Skin of body (tissue), 1 donor: ENCODE measurements at regions not wholly inside any gene's neighbourhood (a gene's known extent, or its start where the extent isn't known, plus 50 kb on each side); places are given as distances from the start of the nearest gene placed in this dataset.
A peak's percentile ranks its signal among the peaks of the same experiment; 100 is the strongest.
"Not testable (repeated sequence)": the region's sequence is repeated elsewhere in the genome, so short reads cannot be mapped to it uniquely, and the experiment has no call there.

Experiments used
- DNase-seq: peaks from one replicate; lab custom pipeline; 2025; lab: John Stamatoyannopoulos, UW

- DNase-seq: no peak
These were observed 907.5 kb downstream of the C6orf118 start for GRCh38 chr6:164401871-164402270.

GRCh38 chr6:164398647-164399046 is 910.8 kb downstream of the C6orf118 start:
- no peak for DNase-seq

DNA sequence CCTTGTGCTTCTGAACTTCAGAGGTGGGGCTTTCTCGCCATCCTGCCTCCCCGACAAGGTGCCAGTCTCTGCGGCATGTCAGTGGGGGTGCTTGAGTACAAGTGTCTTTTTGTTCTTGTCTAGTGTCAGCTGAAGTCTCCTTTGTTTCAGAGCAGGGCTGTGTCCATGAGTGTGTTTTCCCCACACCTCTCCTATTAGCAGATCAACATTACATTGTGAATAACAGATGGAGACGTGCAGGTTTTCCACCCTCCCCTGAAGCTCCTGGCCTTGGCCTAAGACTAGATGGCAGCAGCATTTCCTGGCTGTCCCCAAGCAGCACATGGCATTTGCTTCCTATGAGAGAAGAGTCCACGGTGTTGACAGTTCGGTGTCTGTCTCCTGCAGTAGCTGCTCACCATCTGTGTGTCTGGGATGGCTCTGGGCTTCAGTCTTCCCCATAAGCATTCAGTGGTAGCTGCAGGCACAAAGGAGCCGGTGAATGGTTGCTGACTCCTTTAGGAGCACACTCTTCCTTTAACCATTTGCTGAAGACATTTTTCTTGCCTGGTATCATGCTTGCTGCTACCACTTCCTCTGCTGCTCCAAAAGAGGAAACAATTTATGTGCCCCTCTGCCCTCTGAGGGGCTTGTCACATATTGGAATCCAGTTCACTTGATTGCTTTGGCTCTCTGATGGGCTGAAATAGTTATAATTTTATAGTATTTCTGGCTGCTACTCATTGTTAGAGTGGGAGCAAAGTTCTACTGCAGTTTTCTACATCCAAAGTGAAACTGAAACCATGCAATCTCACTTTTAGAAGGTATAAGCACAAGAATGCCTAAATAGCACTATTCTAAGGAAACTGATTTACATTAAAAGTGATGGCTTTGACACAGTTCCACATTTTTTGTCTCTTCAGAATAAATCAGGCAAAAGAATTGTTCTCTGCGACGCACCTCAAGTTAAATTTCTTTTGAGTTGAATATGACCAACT is 913.0 kb downstream of the C6orf118 start:
- peak; percentile 4 for DNase-seq

DNA sequence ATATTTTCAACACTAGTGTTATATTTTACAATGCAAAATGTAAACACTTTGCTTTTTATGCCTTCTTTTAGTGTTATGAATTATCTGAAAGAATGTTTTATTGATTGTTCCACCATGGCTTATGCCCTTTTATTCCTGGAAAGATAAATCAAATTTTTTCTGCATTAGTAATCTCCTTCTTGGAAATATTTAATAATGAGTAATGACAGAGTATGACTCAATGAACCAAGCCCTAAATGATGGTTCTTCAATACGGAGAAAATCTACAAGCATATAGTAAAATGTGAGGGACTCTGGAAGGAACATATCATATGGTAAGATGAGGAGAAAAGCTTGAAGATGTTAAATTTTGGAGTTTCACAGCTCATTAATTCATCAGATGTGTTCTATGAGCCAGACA is 929.6 kb downstream of the C6orf118 start:
- DNase-seq: no peak

GRCh38 chr6:164378330-164378729 is 931.1 kb downstream of the C6orf118 start:
- no peak for DNase-seq

DNA sequence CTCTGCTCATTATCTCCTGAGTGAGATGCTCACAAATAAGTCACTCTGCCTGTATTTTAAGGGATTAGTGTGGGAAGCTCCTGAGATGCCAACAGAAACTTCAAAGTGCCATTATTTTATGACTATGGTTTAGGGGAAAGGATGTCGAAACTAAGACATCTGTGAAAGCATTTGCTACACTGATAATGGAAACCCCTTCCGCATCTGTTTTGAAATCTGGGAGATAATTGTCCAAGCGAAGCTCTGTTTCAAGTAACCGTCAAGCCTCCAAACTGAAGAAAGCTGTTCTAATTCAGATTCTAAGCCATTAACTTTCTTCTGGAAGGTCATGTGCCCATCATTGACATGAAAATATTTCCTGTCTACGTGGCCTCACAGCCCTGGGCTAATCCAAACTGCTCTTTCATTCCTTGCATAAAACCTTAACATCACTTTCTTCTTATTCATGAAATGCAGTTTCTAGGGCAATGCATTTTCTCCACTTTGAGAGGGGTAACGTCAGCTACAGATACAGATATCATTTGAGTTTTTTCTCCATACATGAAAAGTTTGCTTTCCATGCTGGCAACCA is 932.0 kb downstream of the C6orf118 start:
- DNase-seq: no peak

GRCh38 chr6:164370773-164371172 is 938.6 kb downstream of the C6orf118 start:
- no peak for DNase-seq

DNA sequence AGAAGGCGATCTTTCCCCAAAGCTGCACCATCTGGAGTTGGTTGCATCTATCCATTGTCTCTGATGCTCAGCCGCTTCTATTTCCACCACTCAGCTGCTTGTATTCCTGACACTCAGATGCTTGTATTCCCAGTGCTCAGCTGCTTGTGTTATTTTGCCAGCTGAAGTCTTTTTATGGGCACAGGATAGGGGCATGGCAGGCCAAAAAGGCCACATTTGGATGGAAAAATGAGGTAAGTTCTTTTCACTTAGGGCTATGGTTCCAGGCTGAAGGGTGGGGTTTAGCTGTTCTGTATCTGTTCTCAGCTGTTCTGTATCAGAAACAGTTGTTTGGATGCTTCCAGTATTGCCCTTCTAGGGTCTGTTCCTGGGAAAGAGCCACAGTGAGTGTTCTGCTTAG is 944.9 kb downstream of the QKI start:
- DNase-seq: no peak

DNA sequence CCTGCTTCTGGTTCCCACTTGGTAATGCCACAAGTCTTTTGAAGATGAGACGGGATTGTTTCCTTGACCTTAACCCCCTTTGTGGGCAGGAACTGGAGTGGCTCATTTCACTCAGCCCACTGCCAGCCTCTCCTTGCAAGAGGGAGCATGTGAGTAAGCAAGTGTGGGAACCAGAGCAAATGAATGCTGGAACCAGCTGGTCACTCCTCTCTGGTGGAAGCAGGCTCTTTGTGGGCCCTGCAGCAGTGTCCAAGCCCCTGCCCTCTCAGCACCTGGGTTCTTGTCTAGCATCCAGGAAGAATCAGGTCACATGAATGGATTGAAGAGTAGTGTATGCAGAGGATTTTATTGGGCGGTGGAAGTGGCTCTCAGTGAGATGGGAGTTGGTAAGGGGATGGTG is 944.5 kb downstream of the QKI start:
- no peak for DNase-seq

- DNase-seq: no peak
These were observed 942.3 kb downstream of the QKI start for GRCh38 chr6:164356814-164357213.

GRCh38 chr6:164347455-164347854 is 932.9 kb downstream of the QKI start:
- no peak for DNase-seq

DNA sequence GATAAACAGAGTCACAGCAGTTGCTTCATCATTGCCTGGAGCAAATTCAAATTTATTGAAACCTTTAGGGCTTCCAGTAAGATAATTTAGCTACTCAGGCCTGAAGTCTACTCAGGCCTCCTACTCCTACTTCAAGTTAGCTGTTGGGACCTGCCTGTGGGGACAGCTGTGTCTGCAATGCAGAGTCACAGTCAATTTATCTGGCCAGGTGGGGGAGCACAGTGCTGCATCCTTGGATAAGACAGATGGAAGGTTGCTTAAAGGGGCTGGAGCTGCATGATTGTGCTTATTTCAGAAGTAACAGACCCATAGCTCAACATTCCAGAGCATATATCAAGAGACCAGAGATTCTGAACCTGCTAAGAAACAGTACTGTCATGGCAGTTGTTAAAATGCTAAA is 932.1 kb downstream of the QKI start:
- no peak for DNase-seq

DNA sequence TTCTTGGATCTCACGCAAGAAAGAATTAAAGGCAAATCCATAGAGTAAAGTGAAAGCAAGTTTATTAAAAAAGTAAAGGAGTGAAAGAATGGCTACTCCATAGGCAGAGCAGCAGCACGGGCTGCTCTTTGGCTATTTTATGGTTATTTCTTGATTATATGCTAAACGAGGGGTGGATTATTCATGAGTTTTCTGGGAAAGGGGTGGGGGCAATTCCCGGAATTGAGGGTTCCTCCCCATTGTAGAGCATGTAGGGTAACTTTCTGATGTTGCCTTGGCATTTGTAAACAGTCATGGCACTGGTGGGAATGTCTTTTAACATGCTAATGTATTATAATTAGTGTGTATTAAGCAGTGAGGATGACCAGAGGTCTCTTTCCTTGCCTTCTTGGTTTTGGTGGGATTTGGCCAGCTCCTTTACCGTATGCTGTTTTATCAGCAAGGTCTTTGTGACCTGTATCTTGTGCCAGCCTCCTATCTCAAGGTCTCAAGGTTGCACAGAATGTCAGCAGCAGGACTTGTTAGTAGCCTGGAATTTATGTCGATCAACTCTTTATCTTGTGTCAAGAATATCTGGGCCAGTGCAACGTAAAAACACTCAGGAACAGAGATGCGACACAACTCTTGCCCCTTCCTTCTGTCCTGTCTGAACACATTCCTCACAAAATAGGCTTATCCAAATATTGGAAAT is 931.4 kb downstream of the QKI start:
- DNase-seq: no peak

- no peak for DNase-seq
These were observed 930.8 kb downstream of the QKI start for GRCh38 chr6:164345327-164345726.

- DNase-seq: no peak
These were observed 930.3 kb downstream of the QKI start for GRCh38 chr6:164344801-164345291.

GRCh38 chr6:164339442-164339841 is 924.9 kb downstream of the QKI start:
- not testable (repeated sequence) for DNase-seq

DNA sequence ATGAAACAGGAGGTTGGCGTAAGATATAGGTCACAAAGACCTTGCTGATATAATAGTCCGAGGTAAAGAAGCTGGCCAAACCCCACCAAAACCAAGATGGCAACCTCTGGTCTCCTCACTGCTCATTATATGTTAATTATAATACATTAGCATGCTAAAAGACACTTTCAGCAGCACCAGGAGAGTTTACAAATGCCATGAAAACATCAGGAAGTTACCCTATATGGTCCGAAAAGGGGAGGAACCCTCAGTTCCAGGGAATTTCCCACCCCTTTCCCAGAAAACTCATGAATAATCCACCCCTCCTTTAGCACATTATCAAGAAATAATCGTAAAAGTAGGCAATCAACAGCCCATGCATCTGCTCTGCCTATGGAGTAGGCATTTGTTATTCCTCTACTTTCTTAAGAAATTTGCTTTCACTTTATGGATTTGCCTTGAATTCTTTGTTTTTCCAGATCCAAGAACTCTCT is 923.4 kb downstream of the QKI start:
- no peak for DNase-seq

- no peak for DNase-seq
These were observed 922.8 kb downstream of the QKI start for GRCh38 chr6:164337024-164337924.

GRCh38 chr6:164336455-164336854 is 921.9 kb downstream of the QKI start:
- no peak for DNase-seq

DNA sequence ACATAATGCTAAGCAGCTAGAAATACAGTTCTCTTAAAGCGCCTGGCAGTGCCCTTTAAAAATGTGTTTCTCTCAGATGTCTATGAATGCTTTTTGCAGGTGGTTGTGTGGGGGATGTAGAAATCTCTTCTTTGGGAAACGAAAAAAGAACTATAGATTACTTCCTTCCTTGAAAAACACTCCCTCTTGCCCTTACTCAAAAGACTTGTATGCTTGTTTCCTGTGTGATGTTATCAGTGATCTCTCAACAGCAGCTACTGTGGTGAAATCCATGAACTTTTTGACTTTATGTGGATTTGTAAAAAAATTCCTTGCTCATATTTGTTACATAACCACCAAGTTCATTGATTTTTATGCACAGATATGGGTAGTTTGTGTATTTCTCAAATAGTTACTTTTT is 916.5 kb downstream of the QKI start:
- DNase-seq: no peak

- DNase-seq: no peak
These were observed 910.6 kb downstream of the QKI start for GRCh38 chr6:164325168-164325567.
